ENCODE measurements at regions not wholly inside any gene's neighbourhood (a gene's known extent, or its start where the extent isn't known, plus 50 kb on each side); places are given as distances from the start of the nearest gene placed in this dataset.

DNA sequence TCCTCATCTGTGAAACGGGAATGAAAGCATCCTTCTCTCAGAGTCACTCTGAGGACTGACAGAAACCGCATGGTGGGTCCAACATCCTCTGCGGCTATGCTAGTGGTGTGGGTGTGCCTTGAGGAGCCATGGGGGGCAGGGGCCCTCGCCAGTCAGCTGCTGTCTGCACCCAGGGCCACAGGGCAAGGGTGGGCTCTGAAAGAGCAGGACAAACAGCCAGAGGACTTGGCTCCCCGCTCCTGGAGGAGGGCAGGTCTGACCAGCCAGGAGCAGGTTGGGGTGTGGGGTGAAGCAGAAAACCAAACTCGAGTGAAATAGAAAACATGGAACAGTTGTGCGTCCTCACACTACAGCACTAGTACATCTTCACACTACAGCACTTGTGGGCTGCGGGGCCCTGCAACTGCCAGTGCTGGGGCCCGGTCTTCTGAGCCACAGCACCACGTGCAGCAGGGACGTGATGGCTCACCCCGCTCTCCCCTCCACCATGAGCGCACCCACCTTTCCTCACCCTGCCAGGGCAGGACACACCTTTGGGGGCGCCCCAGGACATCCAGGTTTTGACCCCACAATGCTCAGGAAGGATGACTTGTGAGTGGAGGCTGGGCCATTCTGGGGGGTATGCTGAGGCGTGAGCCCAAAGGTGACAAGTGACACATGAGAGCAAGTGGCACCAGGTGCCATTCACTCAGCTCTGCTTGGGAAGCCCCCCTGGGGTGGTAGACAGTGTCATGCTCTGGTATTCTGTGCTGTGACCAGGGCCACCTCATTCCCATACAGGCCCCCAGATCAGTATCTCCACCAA is 96.1 kb upstream of the RET start:
- TF ChIP-seq, protein P1, sequence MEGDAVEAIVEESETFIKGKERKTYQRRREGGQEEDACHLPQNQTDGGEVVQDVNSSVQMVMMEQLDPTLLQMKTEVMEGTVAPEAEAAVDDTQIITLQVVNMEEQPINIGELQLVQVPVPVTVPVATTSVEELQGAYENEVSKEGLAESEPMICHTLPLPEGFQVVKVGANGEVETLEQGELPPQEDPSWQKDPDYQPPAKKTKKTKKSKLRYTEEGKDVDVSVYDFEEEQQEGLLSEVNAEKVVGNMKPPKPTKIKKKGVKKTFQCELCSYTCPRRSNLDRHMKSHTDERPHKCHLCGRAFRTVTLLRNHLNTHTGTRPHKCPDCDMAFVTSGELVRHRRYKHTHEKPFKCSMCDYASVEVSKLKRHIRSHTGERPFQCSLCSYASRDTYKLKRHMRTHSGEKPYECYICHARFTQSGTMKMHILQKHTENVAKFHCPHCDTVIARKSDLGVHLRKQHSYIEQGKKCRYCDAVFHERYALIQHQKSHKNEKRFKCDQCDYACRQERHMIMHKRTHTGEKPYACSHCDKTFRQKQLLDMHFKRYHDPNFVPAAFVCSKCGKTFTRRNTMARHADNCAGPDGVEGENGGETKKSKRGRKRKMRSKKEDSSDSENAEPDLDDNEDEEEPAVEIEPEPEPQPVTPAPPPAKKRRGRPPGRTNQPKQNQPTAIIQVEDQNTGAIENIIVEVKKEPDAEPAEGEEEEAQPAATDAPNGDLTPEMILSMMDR (IDR thresholded peaks at IDR 0.05; ENCODE audit: control extremely low read depth, extremely low read depth), result no peak
- 87 to 94% methylated on average over 15 of the region's 15 CpGs for WGBS, 2 donors
- Histone ChIP-seq H3K4me1 (ENCODE audit: control insufficient read depth in 5 of 5, insufficient read depth in 5 of 5, low read length in 5 of 5) (no peaks in the 10 kb centered on the region), H3K9ac (ENCODE audit: insufficient read depth in 1 of 2, low read length in 2 of 2) (no peak overlapping the region), H3K36me3 (ENCODE audit: control insufficient read depth in 4 of 4, insufficient read depth in 4 of 4, low read length in 4 of 4) (no peaks in the 10 kb centered on the region), H3K27ac (ENCODE audit: low read depth in 1 of 2, low read length in 1 of 2) (no peak overlapping the region), H3K9me3 (ENCODE audit: control insufficient read depth in 4 of 4, insufficient read depth in 3 of 4, low read length in 3 of 4) (no peaks in the 10 kb centered on the region), H3K27me3 (ENCODE audit: control insufficient read depth in 3 of 3, insufficient read depth in 3 of 3, low read length in 2 of 3) (no peaks in the 10 kb centered on the region), H3K4me3 (no peak overlapping the region)
- DNase-seq, result peak in 1 of 3 donors; percentile 4
- ATAC-seq (ENCODE audit: insufficient read depth, low FRiP score), result no peak

DNA sequence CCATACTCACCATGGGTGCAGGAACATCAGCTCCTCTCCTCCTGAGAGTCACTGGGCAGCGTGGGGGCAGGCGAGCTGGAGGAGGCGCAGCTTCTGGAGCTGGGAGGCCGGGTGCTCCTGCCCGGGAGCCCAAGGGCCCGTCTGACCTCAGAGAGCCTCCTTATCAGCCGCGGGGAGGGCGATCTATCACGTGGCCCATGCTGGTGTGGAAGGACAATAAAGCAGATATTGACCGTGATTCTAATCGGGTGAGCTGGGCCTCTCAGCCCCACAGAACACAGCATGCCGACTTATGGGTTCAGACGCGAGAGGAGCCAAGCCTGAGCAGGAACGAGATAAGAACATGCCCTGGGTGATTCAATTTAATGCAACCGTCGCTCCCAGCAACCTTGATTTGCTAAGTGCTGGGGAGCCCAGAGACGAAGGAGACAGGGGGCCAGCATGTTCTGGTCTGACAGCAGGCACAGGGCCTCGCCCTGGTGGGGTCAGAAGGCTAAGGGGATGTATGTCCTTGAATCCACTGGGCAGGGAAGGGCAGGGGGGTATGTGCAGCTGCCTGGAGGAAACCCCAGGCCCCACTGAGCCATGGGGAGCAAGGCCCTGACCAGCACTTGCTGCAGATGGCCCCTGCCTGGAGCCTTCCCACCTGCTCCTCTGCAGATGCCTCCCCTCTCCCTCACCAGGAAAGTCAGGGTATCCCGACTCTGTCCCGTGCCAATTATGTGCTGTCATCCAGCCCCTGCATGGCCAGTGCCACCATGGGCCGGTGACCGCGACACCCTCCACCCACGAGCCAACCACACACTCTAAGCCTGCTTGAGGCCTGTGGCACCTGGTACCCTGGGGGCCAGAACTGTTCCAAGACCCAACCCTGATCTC is 95.3 kb upstream of the RET start:
- peak in 1 of 3 donors; percentile 7 for DNase-seq
- H3K4me1 ChIP-seq (ENCODE audit: control insufficient read depth in 5 of 5, insufficient read depth in 5 of 5, low read length in 5 of 5), result no peaks in the 10 kb centered on the region
- no peaks in the 10 kb centered on the region for H3K36me3 ChIP-seq (ENCODE audit: control insufficient read depth in 4 of 4, insufficient read depth in 4 of 4, low read length in 4 of 4)
- H3K4me3 ChIP-seq, result no peak overlapping the region
- no peak overlapping the region for H3K9ac ChIP-seq (ENCODE audit: insufficient read depth in 1 of 2, low read length in 2 of 2)
- no peak overlapping the region for H3K27ac ChIP-seq (ENCODE audit: low read depth in 1 of 2, low read length in 1 of 2)
- no peaks in the 10 kb centered on the region for H3K27me3 ChIP-seq (ENCODE audit: control insufficient read depth in 3 of 3, insufficient read depth in 3 of 3, low read length in 2 of 3)
- WGBS, 2 donors, result 78 to 89% methylated on average over 26 of the region's 26 CpGs
- TF ChIP-seq, protein P1 (IDR thresholded peaks at IDR 0.05; ENCODE audit: control extremely low read depth, extremely low read depth), result no peak
- no peaks in the 10 kb centered on the region for H3K9me3 ChIP-seq (ENCODE audit: control insufficient read depth in 4 of 4, insufficient read depth in 3 of 4, low read length in 3 of 4)
- ATAC-seq (ENCODE audit: insufficient read depth, low FRiP score), result no peak

DNA sequence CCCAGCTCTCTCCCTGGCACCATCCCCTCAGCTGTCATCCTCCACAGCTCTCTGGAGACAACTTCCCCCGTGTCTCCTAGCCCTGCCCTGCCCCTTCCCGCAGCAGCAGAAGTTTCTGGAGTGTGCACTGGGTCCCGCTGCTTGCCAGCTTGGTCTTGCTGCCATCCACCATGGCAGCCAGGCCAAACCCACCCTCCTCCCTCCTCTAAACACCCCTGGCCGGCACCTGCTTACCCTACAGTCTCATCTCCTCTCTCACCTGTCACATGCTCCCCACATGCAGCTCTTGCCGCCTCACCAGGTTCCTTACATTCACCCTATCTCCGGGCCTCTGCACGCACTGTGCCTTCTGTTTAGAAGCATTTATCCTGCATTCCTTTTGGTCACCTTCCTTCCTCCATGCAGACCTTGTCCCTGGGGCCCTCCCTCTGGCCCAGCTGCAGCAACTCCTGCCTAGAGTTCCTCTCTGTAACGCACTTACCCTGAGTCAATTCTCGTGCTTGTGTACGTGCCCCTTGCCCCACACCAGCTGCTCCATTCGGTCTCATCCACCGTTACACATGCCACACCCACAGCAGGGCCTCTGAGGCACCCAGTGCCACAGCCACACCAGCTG is 93.9 kb upstream of the RET start:
- WGBS, 2 donors, result 70 to 71% methylated on average over 12 of the region's 12 CpGs
- Histone ChIP-seq H3K9ac (ENCODE audit: insufficient read depth in 1 of 2, low read length in 2 of 2) (no peak overlapping the region), H3K4me1 (ENCODE audit: control insufficient read depth in 5 of 5, insufficient read depth in 5 of 5, low read length in 5 of 5) (no peaks in the 10 kb centered on the region), H3K36me3 (ENCODE audit: control insufficient read depth in 4 of 4, insufficient read depth in 4 of 4, low read length in 4 of 4) (no peaks in the 10 kb centered on the region), H3K27ac (ENCODE audit: low read depth in 1 of 2, low read length in 1 of 2) (no peak overlapping the region), H3K27me3 (ENCODE audit: control insufficient read depth in 3 of 3, insufficient read depth in 3 of 3, low read length in 2 of 3) (no peaks in the 10 kb centered on the region), H3K4me3 (no peak overlapping the region), H3K9me3 (ENCODE audit: control insufficient read depth in 4 of 4, insufficient read depth in 3 of 4, low read length in 3 of 4) (no peaks in the 10 kb centered on the region)
- TF ChIP-seq, protein P1 (IDR thresholded peaks at IDR 0.05; ENCODE audit: control extremely low read depth, extremely low read depth), result no peak
- ATAC-seq (ENCODE audit: insufficient read depth, low FRiP score), result no peak
- peak in 1 of 3 donors; percentile 8 for DNase-seq

All from lung (tissue), 11 donors.